Left lung (tissue), 4 donors: ENCODE measurements at regions not wholly inside any gene's neighbourhood (a gene's known extent, or its start where the extent isn't known, plus 50 kb on each side); places are given as distances from the start of the nearest gene placed in this dataset.

Source experiments
- ATAC-seq: fragments of 200-7000 bp; cut with Tn5 transposase; one replicate; pipeline ENCODE4 v1.9.1; 2020; ENCODE audit warnings: moderate library complexity
- DNase-seq, 4 donors: peaks; one replicate each; pipeline ENCODE4 v3.0.0-alpha.2; 2013 to 2020
- H3K27ac ChIP-seq, 2 donors: fragments of 200-600 bp; sonication (generic) in 1 of 2; one replicate each; pipeline versions ENCODE4 v1.5.0 to v1.8.0; 2020 to 2021
- H3K27me3 ChIP-seq, 2 donors: fragments of 200-600 bp; sonication (generic) in 1 of 2; one replicate each; pipeline versions ENCODE4 v1.5.0 to v1.8.0; 2020 to 2021
- H3K36me3 ChIP-seq, 2 donors: fragments of 200-600 bp; sonication (generic) in 1 of 2; one replicate each; pipeline versions ENCODE4 v1.5.0 to v1.8.0; 2020 to 2021
- H3K4me1 ChIP-seq, 2 donors: fragments of 200-600 bp; one replicate each; pipeline ENCODE4 v1.8.0; 2021
- H3K4me3 ChIP-seq, 2 donors: fragments of 200-600 bp; sonication (generic) in 1 of 2; one replicate each; pipeline versions ENCODE4 v1.5.0 to v1.8.0; 2020 to 2021; ENCODE audit warnings: mild to moderate bottlenecking in 1 of 2
- H3K9me3 ChIP-seq, 2 donors: fragments of 200-600 bp; sonication (generic) in 1 of 2; one replicate each; pipeline versions ENCODE4 v1.5.0 to v1.8.0; 2020 to 2021
- CTCF ChIP-seq, 2 donors: fragments of 200-600 bp; sonication (generic) in 1 of 2; IDR thresholded peaks; one replicate each; pipeline versions ENCODE4 v1.5.0 to v1.8.0; 2021; ENCODE audit warnings: antibody characterized with exemption in 2 of 2
- intact Hi-C, 2 donors: fragments of 100-400 bp; cut with DNase I; formaldehyde crosslinking; loops; one replicate each; pipeline versions ENCODE4 v1.11.2 to v1.14.2; 2022
- donor health status: DM: no; HTN: yes; CAD: no.
- donor health status: DM: no; HTN: no; CAD: no.

DNA sequence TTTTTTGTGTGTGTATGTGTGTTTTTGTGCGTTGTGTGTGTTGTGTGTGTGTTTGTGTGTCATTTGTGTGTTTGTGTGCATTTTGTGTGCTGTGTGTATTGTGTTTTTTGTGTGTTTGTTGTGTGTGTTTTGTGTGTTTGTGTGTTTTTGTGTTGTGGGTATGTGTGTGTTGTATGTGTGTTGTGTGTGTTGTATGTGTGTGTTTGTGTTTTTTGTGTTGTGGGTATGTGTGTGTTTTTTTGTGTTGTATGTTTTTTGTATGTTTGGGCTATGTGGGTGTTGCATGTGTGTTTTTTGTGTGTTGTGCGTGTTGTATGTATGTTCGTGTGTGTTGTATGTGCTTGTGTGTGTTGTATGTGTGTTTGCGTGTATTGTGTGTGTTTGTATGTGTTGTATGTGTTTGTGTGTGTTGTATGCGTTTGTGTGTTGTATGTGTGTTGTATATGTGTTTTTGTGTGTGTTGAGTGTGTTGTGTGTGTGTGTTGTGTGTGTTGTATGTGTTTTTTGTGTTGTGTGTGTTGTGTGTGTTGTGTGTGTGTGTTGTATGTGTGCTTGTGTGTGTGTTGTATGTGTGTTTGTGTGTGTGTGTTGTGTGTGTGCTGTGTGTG lies 275.3 kb downstream of the HRH4 start:
- intact Hi-C loops: no loop called here
- ATAC-seq (no peak), DNase-seq (no peak)
- Histone ChIP-seq H3K27me3 (no peaks in the 10 kb centered on the region), H3K4me3 (no peak overlapping the region), H3K27ac (no peak overlapping the region), H3K36me3 (no peaks in the 10 kb centered on the region), H3K9me3 (no peaks in the 10 kb centered on the region), H3K4me1 (no peaks in the 10 kb centered on the region)
- TF ChIP-seq CTCF (IDR thresholded peaks at IDR 0.05): no peak

DNA sequence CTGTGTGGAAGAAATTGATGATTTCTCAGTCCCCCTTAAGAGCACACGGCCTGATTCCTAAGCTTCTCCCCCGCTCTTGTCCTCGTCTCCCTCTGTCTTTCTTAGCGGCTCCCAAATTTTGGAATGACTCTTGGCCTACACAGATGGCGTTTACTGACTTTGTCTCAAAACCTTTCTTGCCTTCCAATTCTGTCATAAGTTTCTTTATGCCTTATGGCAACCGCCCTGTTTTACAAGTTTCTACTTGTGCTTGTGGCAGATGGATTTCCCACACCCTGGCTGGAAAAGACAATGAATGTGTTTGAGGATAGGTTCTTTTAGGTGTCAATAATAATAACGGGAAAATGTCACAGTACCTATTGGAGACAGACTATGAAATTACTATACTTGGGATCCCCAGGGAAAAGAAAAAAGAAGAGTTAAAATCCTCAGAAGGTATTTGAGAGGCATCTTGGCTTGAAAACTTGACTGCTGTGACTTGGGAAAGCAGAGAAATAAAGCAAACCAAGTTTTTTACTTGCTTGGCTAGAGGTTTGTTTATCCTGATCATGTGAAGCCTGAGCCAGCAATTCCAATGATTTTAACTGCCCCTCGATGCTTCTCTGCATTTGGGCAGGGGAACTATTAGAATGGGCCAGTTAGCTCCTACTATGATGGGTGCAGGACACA lies 276.4 kb downstream of the HRH4 start:
- H3K4me3 ChIP-seq: no peak overlapping the region
- no peak overlapping the region for H3K27ac ChIP-seq
- no peak for ATAC-seq
- H3K4me1 ChIP-seq: no peaks in the 10 kb centered on the region
- H3K27me3 ChIP-seq: no peaks in the 10 kb centered on the region
- TF ChIP-seq CTCF (IDR thresholded peaks at IDR 0.05): no peak
- DNase-seq: no peak
- intact Hi-C loops: no loop called here
- no peaks in the 10 kb centered on the region for H3K9me3 ChIP-seq
- no peaks in the 10 kb centered on the region for H3K36me3 ChIP-seq

DNA sequence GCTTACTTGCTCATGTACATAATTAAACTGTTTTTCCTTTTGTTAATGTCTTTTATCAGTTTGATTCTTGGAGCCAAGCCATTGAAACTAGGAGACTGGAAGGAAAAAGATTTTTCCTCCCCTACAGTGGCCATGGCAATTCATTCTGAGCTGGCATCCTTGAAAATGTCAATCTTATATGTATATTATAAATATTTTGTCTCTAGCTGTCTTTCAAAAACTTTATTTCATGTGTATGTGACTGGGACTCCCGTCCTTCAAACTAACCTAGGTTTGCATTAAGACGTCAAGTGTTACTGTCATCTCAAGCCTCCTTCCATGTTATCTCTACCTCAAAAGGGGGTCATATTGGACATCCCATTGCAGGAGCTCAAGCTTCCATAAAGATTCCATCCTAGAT lies 280.4 kb downstream of the HRH4 start:
- intact Hi-C loops: no loop called here
- H3K9me3 ChIP-seq: no peaks in the 10 kb centered on the region
- no peak for TF ChIP-seq CTCF (IDR thresholded peaks at IDR 0.05)
- ATAC-seq: no peak
- no peaks in the 10 kb centered on the region for H3K4me1 ChIP-seq
- no peaks in the 10 kb centered on the region for H3K36me3 ChIP-seq
- H3K4me3 ChIP-seq: no peak overlapping the region
- no peak for DNase-seq
- no peak overlapping the region for H3K27ac ChIP-seq
- no peaks in the 10 kb centered on the region for H3K27me3 ChIP-seq

- no peak for ATAC-seq
- intact Hi-C loops: no loop called here
Observed at GRCh38 chr18:24741321-24741720, 280.9 kb downstream of the HRH4 start.

More at GRCh38 chr18:24741321-24741720, 280.9 kb downstream of the HRH4 start:
- H3K27ac ChIP-seq: no peak overlapping the region
- H3K27me3 ChIP-seq: no peaks in the 10 kb centered on the region
- DNase-seq: no peak
- no peaks in the 10 kb centered on the region for H3K36me3 ChIP-seq
- H3K4me1 ChIP-seq: no peaks in the 10 kb centered on the region
- no peak overlapping the region for H3K4me3 ChIP-seq
- H3K9me3 ChIP-seq: no peaks in the 10 kb centered on the region
- no peak for TF ChIP-seq CTCF (IDR thresholded peaks at IDR 0.05)
